Posterior vena cava (tissue), 2 donors: ENCODE measurements at regions not wholly inside any gene's neighbourhood (a gene's known extent, or its start where the extent isn't known, plus 50 kb on each side); places are given as distances from the start of the nearest gene placed in this dataset.
A peak's percentile ranks its signal among the peaks of the same experiment; 100 is the strongest.

Experiments
- DNase-seq: peaks from one replicate; pipeline ENCODE4 v3.0.0-alpha.2; 2020; ENCODE audit warnings: low spot score
- intact Hi-C, 2 donors: fragments of 100-400 bp; cut with DNase I; formaldehyde crosslinking; loops; one replicate each; pipeline versions ENCODE4 v1.14.1 to v1.14.2; 2022 to 2023
- donor health status: DM: yes; HTN: yes; CAD: no.
- donor health status: DM: yes; HTN: yes; CAD: no.

- intact Hi-C loops: no loop called here
- no peak for DNase-seq
Observed at GRCh38 chr10:78358351-78358750, 324.7 kb downstream of the RPS24 start.

GRCh38 chr10:78358982-78359381 is 325.3 kb downstream of the RPS24 start:
- intact Hi-C loops: no loop called here
- DNase-seq: no peak

- no peak for DNase-seq
- intact Hi-C loops: no loop called here
Observed at GRCh38 chr10:78359640-78360091, 326.0 kb downstream of the RPS24 start.

- intact Hi-C loops: no loop called here
- no peak for DNase-seq
Observed at GRCh38 chr10:78360284-78360683, 326.6 kb downstream of the RPS24 start.

- no peak for DNase-seq
- intact Hi-C loops: no loop called here
Observed at GRCh38 chr10:78361031-78361430, 327.4 kb downstream of the RPS24 start.

- intact Hi-C loops: no loop called here
- no peak for DNase-seq
Observed at GRCh38 chr10:78362406-78363022, 328.9 kb downstream of the RPS24 start.

GRCh38 chr10:78363190-78363589 is 329.5 kb downstream of the RPS24 start:
- DNase-seq: no peak
- intact Hi-C loops: no loop called here

GRCh38 chr10:78365694-78366093 is 332.0 kb downstream of the RPS24 start:
- intact Hi-C loops: no loop called here
- DNase-seq: no peak

- DNase-seq: peak; percentile 11
- intact Hi-C loops: no loop called here
Observed at GRCh38 chr10:78366663-78367411, 333.2 kb downstream of the RPS24 start.

GRCh38 chr10:78367751-78368150 is 334.1 kb downstream of the RPS24 start:
- intact Hi-C loops: no loop called here
- DNase-seq: no peak

- intact Hi-C loops: no loop called here
Observed at GRCh38 chr10:78371136-78371535, 337.5 kb downstream of the RPS24 start.

GRCh38 chr10:78372806-78373205 is 339.1 kb downstream of the RPS24 start:
- DNase-seq: no peak
- intact Hi-C loops: no loop called here

More at GRCh38 chr10:78371136-78371535, 337.5 kb downstream of the RPS24 start:
- no peak for DNase-seq

GRCh38 chr10:78374331-78375028 is 340.8 kb downstream of the RPS24 start:
- DNase-seq: no peak

GRCh38 chr10:78375854-78376785 is 342.5 kb downstream of the RPS24 start:
- DNase-seq: no peak
- intact Hi-C loops: no loop called here

More at GRCh38 chr10:78374331-78375028, 340.8 kb downstream of the RPS24 start:
- intact Hi-C loops: no loop called here

- no peak for DNase-seq
- intact Hi-C loops: no loop called here
Observed at GRCh38 chr10:78377356-78377755, 343.7 kb downstream of the RPS24 start.

- intact Hi-C loops: no loop called here
- no peak for DNase-seq
Observed at GRCh38 chr10:78378192-78378591, 344.5 kb downstream of the RPS24 start.

GRCh38 chr10:78381107-78381506 is 347.4 kb downstream of the RPS24 start:
- DNase-seq: no peak
- intact Hi-C loops: no loop called here

- intact Hi-C loops: no loop called here
- DNase-seq: no peak
Observed at GRCh38 chr10:78382047-78382446, 348.4 kb downstream of the RPS24 start.

GRCh38 chr10:78382772-78383171 is 349.1 kb downstream of the RPS24 start:
- DNase-seq: no peak
- intact Hi-C loops: no loop called here
